ENCODE measurements at regions not wholly inside any gene's neighbourhood (a gene's known extent, or its start where the extent isn't known, plus 50 kb on each side); places are given as distances from the start of the nearest gene placed in this dataset.

DNA sequence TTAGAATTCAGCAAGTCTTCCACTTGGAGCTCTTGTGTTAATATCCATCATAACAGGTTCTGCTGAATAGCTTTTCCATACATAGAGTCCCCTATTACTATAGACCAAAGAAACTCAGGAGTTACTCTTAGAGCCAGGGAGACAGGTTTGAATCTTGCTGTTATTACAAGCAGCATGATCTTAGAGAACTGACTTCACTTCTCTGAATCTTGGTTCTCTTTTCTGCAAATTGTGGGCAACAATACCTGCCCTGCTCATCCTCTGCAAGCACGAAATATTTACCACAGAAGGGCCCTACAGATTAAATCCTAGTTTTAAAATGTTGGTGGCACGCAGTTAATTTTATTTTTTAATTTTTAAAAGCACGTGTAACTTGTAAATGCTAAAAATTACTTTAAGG is 111.7 kb downstream of the TLR4 start:
- TF ChIP-seq, protein P1, sequence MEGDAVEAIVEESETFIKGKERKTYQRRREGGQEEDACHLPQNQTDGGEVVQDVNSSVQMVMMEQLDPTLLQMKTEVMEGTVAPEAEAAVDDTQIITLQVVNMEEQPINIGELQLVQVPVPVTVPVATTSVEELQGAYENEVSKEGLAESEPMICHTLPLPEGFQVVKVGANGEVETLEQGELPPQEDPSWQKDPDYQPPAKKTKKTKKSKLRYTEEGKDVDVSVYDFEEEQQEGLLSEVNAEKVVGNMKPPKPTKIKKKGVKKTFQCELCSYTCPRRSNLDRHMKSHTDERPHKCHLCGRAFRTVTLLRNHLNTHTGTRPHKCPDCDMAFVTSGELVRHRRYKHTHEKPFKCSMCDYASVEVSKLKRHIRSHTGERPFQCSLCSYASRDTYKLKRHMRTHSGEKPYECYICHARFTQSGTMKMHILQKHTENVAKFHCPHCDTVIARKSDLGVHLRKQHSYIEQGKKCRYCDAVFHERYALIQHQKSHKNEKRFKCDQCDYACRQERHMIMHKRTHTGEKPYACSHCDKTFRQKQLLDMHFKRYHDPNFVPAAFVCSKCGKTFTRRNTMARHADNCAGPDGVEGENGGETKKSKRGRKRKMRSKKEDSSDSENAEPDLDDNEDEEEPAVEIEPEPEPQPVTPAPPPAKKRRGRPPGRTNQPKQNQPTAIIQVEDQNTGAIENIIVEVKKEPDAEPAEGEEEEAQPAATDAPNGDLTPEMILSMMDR (IDR thresholded peaks at IDR 0.05; ENCODE audit: insufficient read depth, low read length) = no peak
- TF ChIP-seq, protein P2, sequence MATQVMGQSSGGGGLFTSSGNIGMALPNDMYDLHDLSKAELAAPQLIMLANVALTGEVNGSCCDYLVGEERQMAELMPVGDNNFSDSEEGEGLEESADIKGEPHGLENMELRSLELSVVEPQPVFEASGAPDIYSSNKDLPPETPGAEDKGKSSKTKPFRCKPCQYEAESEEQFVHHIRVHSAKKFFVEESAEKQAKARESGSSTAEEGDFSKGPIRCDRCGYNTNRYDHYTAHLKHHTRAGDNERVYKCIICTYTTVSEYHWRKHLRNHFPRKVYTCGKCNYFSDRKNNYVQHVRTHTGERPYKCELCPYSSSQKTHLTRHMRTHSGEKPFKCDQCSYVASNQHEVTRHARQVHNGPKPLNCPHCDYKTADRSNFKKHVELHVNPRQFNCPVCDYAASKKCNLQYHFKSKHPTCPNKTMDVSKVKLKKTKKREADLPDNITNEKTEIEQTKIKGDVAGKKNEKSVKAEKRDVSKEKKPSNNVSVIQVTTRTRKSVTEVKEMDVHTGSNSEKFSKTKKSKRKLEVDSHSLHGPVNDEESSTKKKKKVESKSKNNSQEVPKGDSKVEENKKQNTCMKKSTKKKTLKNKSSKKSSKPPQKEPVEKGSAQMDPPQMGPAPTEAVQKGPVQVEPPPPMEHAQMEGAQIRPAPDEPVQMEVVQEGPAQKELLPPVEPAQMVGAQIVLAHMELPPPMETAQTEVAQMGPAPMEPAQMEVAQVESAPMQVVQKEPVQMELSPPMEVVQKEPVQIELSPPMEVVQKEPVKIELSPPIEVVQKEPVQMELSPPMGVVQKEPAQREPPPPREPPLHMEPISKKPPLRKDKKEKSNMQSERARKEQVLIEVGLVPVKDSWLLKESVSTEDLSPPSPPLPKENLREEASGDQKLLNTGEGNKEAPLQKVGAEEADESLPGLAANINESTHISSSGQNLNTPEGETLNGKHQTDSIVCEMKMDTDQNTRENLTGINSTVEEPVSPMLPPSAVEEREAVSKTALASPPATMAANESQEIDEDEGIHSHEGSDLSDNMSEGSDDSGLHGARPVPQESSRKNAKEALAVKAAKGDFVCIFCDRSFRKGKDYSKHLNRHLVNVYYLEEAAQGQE (IDR thresholded peaks at IDR 0.05; ENCODE audit: insufficient replicate concordance, low read depth) = no peak
- TF ChIP-seq GABPA (IDR thresholded peaks at IDR 0.05; ENCODE audit: low read depth) = no peak
- no peak for TF ChIP-seq POLR2AphosphoS5 (IDR thresholded peaks at IDR 0.05; ENCODE audit: low read depth)

All from HL-60 (cell line).